ENCODE measurements at regions not wholly inside any gene's neighbourhood (a gene's known extent, or its start where the extent isn't known, plus 50 kb on each side); places are given as distances from the start of the nearest gene placed in this dataset.
"Not testable (repeated sequence)": the region's sequence is repeated elsewhere in the genome, so short reads cannot be mapped to it uniquely, and the experiment has no call there.

GRCh38 chr10:21359202-21359601, 166.3 kb downstream of the SKIDA1 start:
- no peak overlapping the region for H3K4me3 ChIP-seq (ENCODE audit: low read depth, low read length)
- in situ Hi-C loops (cut with HindIII; ENCODE audit: low sequenced_read_pairs): no loop called here
- TF ChIP-seq, protein P1, sequence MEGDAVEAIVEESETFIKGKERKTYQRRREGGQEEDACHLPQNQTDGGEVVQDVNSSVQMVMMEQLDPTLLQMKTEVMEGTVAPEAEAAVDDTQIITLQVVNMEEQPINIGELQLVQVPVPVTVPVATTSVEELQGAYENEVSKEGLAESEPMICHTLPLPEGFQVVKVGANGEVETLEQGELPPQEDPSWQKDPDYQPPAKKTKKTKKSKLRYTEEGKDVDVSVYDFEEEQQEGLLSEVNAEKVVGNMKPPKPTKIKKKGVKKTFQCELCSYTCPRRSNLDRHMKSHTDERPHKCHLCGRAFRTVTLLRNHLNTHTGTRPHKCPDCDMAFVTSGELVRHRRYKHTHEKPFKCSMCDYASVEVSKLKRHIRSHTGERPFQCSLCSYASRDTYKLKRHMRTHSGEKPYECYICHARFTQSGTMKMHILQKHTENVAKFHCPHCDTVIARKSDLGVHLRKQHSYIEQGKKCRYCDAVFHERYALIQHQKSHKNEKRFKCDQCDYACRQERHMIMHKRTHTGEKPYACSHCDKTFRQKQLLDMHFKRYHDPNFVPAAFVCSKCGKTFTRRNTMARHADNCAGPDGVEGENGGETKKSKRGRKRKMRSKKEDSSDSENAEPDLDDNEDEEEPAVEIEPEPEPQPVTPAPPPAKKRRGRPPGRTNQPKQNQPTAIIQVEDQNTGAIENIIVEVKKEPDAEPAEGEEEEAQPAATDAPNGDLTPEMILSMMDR (IDR thresholded peaks at IDR 0.05; ENCODE audit: low read depth, low read length, missing control alignments): no peak
- no peak for DNase-seq (ENCODE audit: low read depth)

GRCh38 chr10:21355591-21356011, 169.9 kb downstream of the SKIDA1 start:
- in situ Hi-C loops (cut with HindIII; ENCODE audit: low sequenced_read_pairs): no loop called here
- no peak for DNase-seq (ENCODE audit: low read depth)
- H3K4me3 ChIP-seq (ENCODE audit: low read depth, low read length): no peak overlapping the region
- TF ChIP-seq, protein P1 (IDR thresholded peaks at IDR 0.05; ENCODE audit: low read depth, low read length, missing control alignments): no peak

GRCh38 chr10:21352886-21353285, 172.6 kb downstream of the SKIDA1 start:
- in situ Hi-C loops (cut with HindIII; ENCODE audit: low sequenced_read_pairs): no loop called here
- no peak for DNase-seq (ENCODE audit: low read depth)
- H3K4me3 ChIP-seq (ENCODE audit: low read depth, low read length): no peak overlapping the region
- TF ChIP-seq, protein P1 (IDR thresholded peaks at IDR 0.05; ENCODE audit: low read depth, low read length, missing control alignments): no peak

- in situ Hi-C loops (cut with HindIII; ENCODE audit: low sequenced_read_pairs); H3K4me3 ChIP-seq (ENCODE audit: low read depth, low read length); DNase-seq (ENCODE audit: low read depth): not testable (repeated sequence)
Measured at GRCh38 chr10:21351594-21351993, 173.9 kb downstream of the SKIDA1 start.

DNA sequence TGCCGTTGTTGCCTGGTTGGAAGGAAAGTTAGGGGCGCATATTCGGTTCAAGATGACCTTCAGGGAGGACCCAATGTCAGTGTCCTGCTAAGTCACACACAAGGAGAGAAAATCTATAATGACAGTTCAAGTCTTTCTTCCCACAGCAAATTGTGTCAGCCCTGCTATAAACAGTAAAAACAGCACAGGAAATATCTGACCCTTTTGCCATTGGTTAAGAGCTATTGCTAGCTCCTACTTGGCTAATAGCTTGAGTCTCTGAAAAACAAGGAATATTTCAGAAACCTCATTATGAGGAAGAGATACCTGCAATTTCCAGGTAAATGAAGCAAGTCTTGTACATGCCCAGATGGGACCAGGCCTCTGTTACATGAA, 175.6 kb downstream of the SKIDA1 start:
- in situ Hi-C loops (cut with HindIII; ENCODE audit: low sequenced_read_pairs): no loop called here
- H3K4me3 ChIP-seq (ENCODE audit: low read depth, low read length): no peak overlapping the region
- TF ChIP-seq, protein P1 (IDR thresholded peaks at IDR 0.05; ENCODE audit: low read depth, low read length, missing control alignments): no peak
- DNase-seq (ENCODE audit: low read depth): no peak

GRCh38 chr10:21347785-21348170, 177.7 kb downstream of the SKIDA1 start:
- TF ChIP-seq, protein P1 (IDR thresholded peaks at IDR 0.05; ENCODE audit: low read depth, low read length, missing control alignments): no peak
- no peak for DNase-seq (ENCODE audit: low read depth)
- in situ Hi-C loops (cut with HindIII; ENCODE audit: low sequenced_read_pairs): no loop called here
- H3K4me3 ChIP-seq (ENCODE audit: low read depth, low read length): no peak overlapping the region

- no peak overlapping the region for H3K4me3 ChIP-seq (ENCODE audit: low read depth, low read length)
- in situ Hi-C loops (cut with HindIII; ENCODE audit: low sequenced_read_pairs): no loop called here
- TF ChIP-seq, protein P1 (IDR thresholded peaks at IDR 0.05; ENCODE audit: low read depth, low read length, missing control alignments): no peak
- DNase-seq (ENCODE audit: low read depth): no peak
Measured at GRCh38 chr10:21347043-21347784, 178.3 kb downstream of the SKIDA1 start.
